ENCODE measurements at regions not wholly inside any gene's neighbourhood (a gene's known extent, or its start where the extent isn't known, plus 50 kb on each side); places are given as distances from the start of the nearest gene placed in this dataset.

DNA sequence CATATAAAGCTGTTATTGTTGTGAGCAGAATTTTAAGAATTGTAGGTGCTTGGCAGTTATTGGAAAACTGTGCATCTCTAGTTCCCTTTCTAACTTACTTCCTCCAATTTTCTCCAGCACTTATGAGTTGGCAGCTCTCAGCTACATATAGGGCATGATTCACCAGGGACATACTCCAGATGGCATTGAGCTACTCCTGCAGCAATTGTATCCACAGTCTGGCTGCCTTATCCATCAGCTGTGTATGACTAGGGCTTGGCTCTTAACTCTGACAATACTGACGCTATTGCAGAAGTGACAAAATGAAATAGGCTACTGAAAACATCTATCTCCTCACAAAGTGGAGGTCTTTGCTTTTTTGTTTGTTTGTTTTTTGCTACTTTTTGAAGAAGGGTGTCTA lies 276.7 kb downstream of the POU4F1 start:
- H3K27ac Mint-ChIP-seq: no peak overlapping the region
- H3K27me3 Mint-ChIP-seq: peaks cover 3% of the 10 kb centered on the region
- no peaks in the 10 kb centered on the region for H3K4me1 Mint-ChIP-seq
- H3K36me3 Mint-ChIP-seq: no peaks in the 10 kb centered on the region
- no peak overlapping the region for H3K4me3 Mint-ChIP-seq
- DNase-seq: no peak
- H3K9me3 Mint-ChIP-seq: no peaks in the 10 kb centered on the region

DNA sequence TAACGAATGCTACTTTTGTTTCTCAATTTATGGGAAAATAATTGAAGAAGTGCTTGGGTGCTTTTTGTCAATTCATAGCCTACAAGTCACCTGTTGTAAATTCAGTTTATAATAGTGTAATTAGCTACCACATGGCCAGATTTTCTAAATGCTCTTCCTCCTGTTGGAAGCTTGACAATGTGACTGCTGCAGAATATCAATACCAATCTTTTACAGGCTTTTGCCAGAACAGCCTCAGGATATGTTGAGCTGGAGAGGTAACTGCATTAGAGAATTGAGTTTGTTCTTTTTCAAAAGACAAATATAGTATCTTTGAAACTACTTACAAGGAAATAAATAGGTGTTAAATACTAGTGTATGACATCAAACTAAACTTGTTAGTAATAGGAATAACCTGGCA lies 277.8 kb downstream of the POU4F1 start:
- no peak overlapping the region for H3K4me3 Mint-ChIP-seq
- H3K9me3 Mint-ChIP-seq: no peaks in the 10 kb centered on the region
- H3K27me3 Mint-ChIP-seq: peaks cover 3% of the 10 kb centered on the region
- no peaks in the 10 kb centered on the region for H3K36me3 Mint-ChIP-seq
- DNase-seq: no peak
- H3K27ac Mint-ChIP-seq: no peak overlapping the region
- no peaks in the 10 kb centered on the region for H3K4me1 Mint-ChIP-seq

- Mint-ChIP-seq H3K9me3 (no peaks in the 10 kb centered on the region), H3K36me3 (no peaks in the 10 kb centered on the region), H3K4me1 (no peaks in the 10 kb centered on the region), H3K27me3 (peaks cover 7% of the 10 kb centered on the region), H3K4me3 (no peak overlapping the region), H3K27ac (peak overlapping the region; percentile 4)
- no peak for DNase-seq
These were observed 279.5 kb downstream of the POU4F1 start for GRCh38 chr13:78323848-78324247.

GRCh38 chr13:78323040-78323439 lies 280.3 kb downstream of the POU4F1 start:
- Mint-ChIP-seq H3K27ac (no peak overlapping the region), H3K36me3 (no peaks in the 10 kb centered on the region), H3K4me1 (no peaks in the 10 kb centered on the region), H3K27me3 (peaks cover 7% of the 10 kb centered on the region), H3K4me3 (no peak overlapping the region), H3K9me3 (no peaks in the 10 kb centered on the region)
- DNase-seq: no peak

DNA sequence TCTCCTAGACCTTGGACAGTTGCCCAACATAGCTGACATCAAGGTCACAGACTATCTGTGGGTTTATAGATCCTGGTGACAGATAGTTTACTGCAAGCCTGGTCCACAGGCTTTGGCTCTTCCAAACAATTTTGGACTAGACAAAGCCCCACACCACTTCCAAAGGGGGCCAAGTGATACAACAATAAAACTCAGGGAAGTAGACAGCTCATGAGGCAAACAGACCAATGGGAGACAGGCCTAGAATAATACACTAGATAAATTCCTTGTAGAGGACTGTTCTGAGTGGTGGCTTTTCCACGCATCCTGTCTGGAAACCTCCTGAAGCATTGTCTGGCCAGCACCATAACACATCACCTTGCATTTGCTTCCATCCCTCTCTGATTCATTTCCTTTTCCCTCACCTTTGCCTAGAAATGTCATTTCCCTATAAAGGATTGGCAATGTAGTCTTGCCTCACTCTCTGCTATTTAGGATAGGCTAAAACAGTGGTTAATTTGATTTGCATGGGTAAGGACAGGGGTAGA lies 284.2 kb downstream of the POU4F1 start:
- Mint-ChIP-seq H3K4me1 (no peaks in the 10 kb centered on the region), H3K9me3 (no peaks in the 10 kb centered on the region), H3K27ac (no peak overlapping the region), H3K36me3 (no peaks in the 10 kb centered on the region), H3K4me3 (no peak overlapping the region), H3K27me3 (peaks cover 7% of the 10 kb centered on the region)
- DNase-seq: no peak

- Mint-ChIP-seq H3K4me3 (no peak overlapping the region), H3K4me1 (no peaks in the 10 kb centered on the region), H3K27me3 (peaks cover 4% of the 10 kb centered on the region), H3K27ac (no peak overlapping the region), H3K36me3 (no peaks in the 10 kb centered on the region), H3K9me3 (no peaks in the 10 kb centered on the region)
- no peak for DNase-seq
These were observed 286.3 kb downstream of the POU4F1 start for GRCh38 chr13:78317030-78317429.

- H3K27ac Mint-ChIP-seq: no peak overlapping the region
- no peak overlapping the region for H3K4me3 Mint-ChIP-seq
- H3K27me3 Mint-ChIP-seq: peaks cover 8% of the 10 kb centered on the region
- no peaks in the 10 kb centered on the region for H3K36me3 Mint-ChIP-seq
- no peak for DNase-seq
- no peaks in the 10 kb centered on the region for H3K4me1 Mint-ChIP-seq
- H3K9me3 Mint-ChIP-seq: no peaks in the 10 kb centered on the region
These were observed 293.7 kb downstream of the POU4F1 start for GRCh38 chr13:78309497-78310180.

DNA sequence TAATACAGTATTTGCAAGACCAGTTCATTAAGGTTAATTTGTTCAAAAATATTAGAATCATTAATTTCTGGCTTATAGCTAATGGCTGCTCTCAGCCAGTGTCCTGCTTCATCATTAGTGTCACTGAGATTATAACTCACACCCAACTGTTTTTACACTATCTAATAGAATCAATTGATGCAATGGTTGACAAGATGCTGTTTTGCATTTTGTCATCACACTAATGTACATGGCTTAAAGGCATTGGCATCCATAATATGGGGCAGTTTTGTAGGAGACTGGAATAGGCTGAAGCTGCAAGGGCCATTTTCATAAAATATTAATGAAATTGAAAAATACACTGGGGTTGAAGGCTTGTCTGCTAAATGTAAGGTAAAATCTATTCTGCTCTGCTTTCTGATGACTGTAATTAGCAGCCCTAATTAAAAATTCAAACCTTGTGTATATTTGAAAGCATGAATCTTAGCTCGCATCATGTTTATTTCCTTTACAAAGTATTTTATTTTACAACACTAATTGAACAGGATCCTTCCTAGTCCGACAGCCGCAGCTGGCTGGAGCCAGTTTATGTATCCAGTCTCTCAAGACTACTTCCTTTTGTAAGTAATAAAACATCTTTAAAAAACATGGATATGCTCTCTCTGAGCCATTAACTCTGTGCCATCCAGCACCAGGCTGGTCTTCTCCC lies 296.7 kb downstream of the POU4F1 start:
- no peak overlapping the region for H3K27ac Mint-ChIP-seq
- H3K4me3 Mint-ChIP-seq: no peak overlapping the region
- no peaks in the 10 kb centered on the region for H3K36me3 Mint-ChIP-seq
- peaks cover 14% of the 10 kb centered on the region for H3K27me3 Mint-ChIP-seq
- no peak for DNase-seq
- H3K4me1 Mint-ChIP-seq: no peaks in the 10 kb centered on the region
- H3K9me3 Mint-ChIP-seq: no peaks in the 10 kb centered on the region

DNA sequence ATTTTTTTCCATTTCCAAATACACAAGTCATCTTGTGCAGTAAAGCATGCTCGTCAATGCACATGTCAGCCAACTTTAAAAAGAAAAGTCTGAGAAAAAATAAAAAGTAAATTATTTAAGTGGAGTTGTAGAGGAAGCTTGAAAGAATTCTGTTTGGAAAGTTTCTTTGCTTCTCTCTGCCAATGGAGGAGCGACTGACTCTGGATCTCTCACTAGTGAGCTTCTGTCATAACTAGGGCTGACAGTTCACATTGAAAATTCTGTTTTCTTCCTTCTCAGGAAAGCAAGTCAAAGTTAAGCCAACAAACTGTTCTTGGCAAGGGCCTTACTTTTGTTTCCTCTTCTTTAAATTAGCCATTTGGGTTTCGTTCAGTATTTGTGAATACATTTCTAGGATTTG lies 298.2 kb downstream of the POU4F1 start:
- Mint-ChIP-seq H3K27ac (no peak overlapping the region), H3K36me3 (no peaks in the 10 kb centered on the region), H3K9me3 (no peaks in the 10 kb centered on the region), H3K4me3 (no peak overlapping the region), H3K4me1 (no peaks in the 10 kb centered on the region), H3K27me3 (peaks cover 14% of the 10 kb centered on the region)
- DNase-seq: no peak

DNA sequence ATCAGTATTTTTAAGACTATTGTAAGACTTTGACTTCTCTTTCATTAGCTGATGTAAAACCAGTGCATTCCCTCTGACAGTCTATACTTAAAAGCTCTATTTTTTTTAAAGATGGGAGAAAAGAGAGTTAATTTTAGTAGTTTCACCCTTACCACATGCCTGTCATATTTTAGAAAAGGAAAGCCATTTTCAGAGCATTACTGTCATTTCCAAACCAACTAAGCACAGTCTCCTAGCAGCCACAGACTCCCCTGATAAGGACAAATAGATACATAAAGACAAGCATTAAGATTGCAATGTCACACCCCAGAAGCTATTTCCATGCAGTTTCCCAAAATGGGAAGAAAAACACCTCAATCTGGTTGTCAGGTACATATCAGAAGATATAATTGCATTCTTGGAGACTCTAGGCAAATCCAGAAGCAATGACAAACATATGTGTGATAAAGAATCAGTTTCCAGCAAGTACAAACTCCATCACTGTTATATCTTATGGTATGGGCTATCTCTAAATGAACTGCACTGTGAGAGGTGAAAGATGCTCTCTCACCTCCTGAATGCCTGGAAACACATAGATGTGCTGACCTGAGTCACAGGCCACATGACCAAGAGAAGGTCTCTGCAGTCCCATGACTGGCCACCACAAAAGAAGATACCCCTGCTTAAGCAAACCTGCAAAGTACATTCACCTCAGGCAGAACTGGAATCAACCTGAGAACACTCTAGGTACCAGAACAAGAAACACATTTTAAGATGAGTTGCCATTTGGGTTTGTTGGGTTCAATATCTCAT lies 303.3 kb downstream of the POU4F1 start:
- H3K36me3 Mint-ChIP-seq: no peaks in the 10 kb centered on the region
- no peak for DNase-seq
- no peak overlapping the region for H3K4me3 Mint-ChIP-seq
- no peaks in the 10 kb centered on the region for H3K9me3 Mint-ChIP-seq
- H3K4me1 Mint-ChIP-seq: peaks cover 3% of the 10 kb centered on the region
- H3K27ac Mint-ChIP-seq: no peak overlapping the region
- H3K27me3 Mint-ChIP-seq: peaks cover 6% of the 10 kb centered on the region

DNA sequence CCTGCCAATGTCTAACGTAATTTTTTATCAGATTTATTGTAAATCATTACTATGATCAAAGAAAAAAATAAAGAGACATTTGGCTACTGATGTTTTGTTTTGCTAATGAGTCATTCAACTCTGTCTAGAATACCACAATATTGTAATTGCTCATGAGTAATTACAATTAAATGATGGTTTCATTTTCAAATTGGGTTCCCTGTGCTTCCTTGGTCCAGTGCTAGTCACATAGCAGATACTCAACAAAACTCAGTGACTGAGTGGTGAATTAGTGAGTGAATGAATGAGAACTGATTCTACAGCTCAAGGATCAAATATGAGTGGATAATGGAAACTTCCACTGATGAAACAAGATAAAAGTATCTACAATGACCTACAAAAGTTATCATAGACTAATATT lies 304.7 kb downstream of the POU4F1 start:
- H3K27me3 Mint-ChIP-seq: peaks cover 6% of the 10 kb centered on the region
- H3K9me3 Mint-ChIP-seq: no peaks in the 10 kb centered on the region
- H3K36me3 Mint-ChIP-seq: no peaks in the 10 kb centered on the region
- peaks cover 3% of the 10 kb centered on the region for H3K4me1 Mint-ChIP-seq
- H3K27ac Mint-ChIP-seq: no peak overlapping the region
- no peak for DNase-seq
- H3K4me3 Mint-ChIP-seq: no peak overlapping the region

DNA sequence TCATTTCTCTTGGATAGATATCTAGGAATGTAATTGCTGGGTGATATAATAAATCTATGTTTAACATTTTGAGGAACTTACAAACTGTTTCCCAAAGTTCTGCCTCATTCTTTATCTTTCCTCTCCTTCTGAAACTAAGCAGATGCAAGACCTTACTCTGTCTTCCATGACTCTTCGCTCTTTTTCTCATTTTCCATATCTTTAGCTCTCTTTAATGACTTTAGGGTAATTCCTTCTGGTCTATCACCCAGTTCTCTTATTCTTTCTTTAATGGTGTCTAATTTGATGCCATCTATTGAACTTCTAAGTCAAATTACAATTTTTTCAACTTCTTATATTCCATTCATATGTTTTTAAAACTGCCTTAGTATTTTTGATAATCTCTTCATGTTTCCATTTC lies 316.6 kb downstream of the POU4F1 start:
- Mint-ChIP-seq H3K36me3 (no peaks in the 10 kb centered on the region), H3K9me3 (peaks cover 7% of the 10 kb centered on the region), H3K27me3 (no peaks in the 10 kb centered on the region), H3K4me1 (no peaks in the 10 kb centered on the region), H3K4me3 (no peak overlapping the region), H3K27ac (no peak overlapping the region)
- DNase-seq: no peak

DNA sequence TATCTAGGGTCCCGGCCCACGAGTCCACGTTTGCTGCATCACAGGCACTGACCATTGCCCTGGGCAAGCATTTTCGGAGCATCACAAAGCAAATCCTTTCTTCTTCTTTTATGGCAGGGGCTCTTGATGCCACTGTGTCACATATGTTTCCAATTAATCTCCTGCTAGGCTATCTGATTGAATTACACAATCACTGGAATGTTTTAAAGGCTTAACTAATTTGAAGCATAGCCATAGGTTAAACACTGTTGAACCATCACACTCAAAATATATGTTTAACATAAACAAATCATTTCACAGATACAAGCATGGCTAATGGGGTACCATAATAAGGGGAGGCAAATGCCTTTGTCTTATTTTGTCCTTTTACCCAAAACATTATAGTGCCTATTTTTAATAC lies 338.3 kb downstream of the POU4F1 start:
- Mint-ChIP-seq H3K4me3 (no peak overlapping the region), H3K4me1 (no peaks in the 10 kb centered on the region), H3K36me3 (no peaks in the 10 kb centered on the region), H3K9me3 (peaks cover under 1% of the 10 kb centered on the region), H3K27me3 (no peaks in the 10 kb centered on the region), H3K27ac (no peak overlapping the region)
- DNase-seq: no peak

DNA sequence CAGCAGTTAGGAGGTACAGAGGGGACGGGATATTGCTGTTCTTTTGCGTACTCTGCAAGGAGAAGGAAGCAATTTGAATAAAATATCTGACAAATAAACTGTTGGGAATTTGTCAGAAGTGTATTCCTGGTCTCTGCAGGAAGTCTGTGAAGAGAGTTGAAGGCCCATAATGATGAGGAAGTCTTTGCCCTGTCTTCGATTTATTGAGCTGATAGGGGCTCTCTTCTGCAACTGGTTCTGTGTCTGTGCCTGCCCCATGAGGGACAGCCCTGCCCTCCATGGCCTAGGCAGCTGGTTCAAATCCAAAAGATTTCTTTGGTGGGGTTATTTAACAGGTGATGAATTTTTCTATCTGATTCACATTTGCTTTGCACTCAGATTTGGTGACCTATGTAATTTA lies 339.7 kb upstream of the EDNRB start:
- Mint-ChIP-seq H3K27ac (no peak overlapping the region), H3K36me3 (no peaks in the 10 kb centered on the region), H3K27me3 (no peaks in the 10 kb centered on the region), H3K9me3 (peaks cover 1% of the 10 kb centered on the region), H3K4me3 (no peak overlapping the region), H3K4me1 (no peaks in the 10 kb centered on the region)
- no peak for DNase-seq

DNA sequence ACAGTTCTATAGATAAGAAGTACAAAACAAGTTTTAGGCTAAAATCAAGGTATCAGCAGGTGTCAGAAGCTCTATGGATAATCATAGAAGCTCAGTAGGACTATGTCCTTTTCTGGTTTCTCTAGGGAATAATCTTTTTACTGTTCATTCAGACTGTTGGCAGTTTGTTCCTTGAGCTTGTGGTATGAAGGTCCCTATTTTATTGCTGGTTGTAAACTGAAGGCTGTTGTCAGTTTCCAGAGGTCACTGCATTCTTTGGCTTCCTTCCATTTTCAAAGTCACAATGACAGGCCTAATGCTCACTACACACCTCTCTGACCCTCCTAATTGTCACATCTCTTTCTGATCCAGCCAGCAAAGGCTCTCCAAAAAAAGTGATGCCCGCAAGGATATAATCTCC lies 337.9 kb upstream of the EDNRB start:
- Mint-ChIP-seq H3K4me3 (no peak overlapping the region), H3K4me1 (no peaks in the 10 kb centered on the region), H3K9me3 (peaks cover 1% of the 10 kb centered on the region)

More for the DNA sequence above, 337.9 kb upstream of the EDNRB start:
- DNase-seq: no peak
- Mint-ChIP-seq H3K27me3 (peaks cover 6% of the 10 kb centered on the region), H3K27ac (no peak overlapping the region), H3K36me3 (no peaks in the 10 kb centered on the region)

Data from activated naive CD8-positive, alpha-beta T cell treated with anti-CD3 and anti-CD28 coated beads for 36 hours (primary cell).